D721Med (cell line): ENCODE measurements at regions not wholly inside any gene's neighbourhood (a gene's known extent, or its start where the extent isn't known, plus 50 kb on each side); places are given as distances from the start of the nearest gene placed in this dataset.

Experiments
- DNase-seq: peaks from one replicate; pipeline ENCODE4 v3.0.0; 2011; ENCODE audit warnings: low spot score; ENCODE audit not compliant: insufficient read length
- FAIRE-seq: peaks from 2 replicates; lab custom pipeline; 2011; peaks lifted over from hg19 to GRCh38; lab: Jason Lieb, UNC
- CTCF ChIP-seq: IDR thresholded peaks from 2 replicates; pipeline ENCODE4 v1.5.1; 2012; ENCODE audit warnings: mild to moderate bottlenecking, control low read depth; ENCODE audit not compliant: insufficient read depth; ENCODE audit errors: missing control alignments

- no peak for DNase-seq
- FAIRE-seq: no peak
- TF ChIP-seq CTCF: no peak
Measured at GRCh38 chr3:73933585-73933984, 308.8 kb upstream of the PDZRN3 start.

GRCh38 chr3:73927203-73927570 is 302.4 kb upstream of the PDZRN3 start:
- TF ChIP-seq CTCF: no peak
- no peak for FAIRE-seq
- no peak for DNase-seq

GRCh38 chr3:73926360-73927202 is 301.8 kb upstream of the PDZRN3 start:
- TF ChIP-seq CTCF: no peak
- DNase-seq (no peak), FAIRE-seq (no peak)

GRCh38 chr3:73925011-73925410 is 300.3 kb upstream of the PDZRN3 start:
- FAIRE-seq (no peak), DNase-seq (no peak)
- TF ChIP-seq CTCF: no peak

GRCh38 chr3:73924048-73924447 is 299.3 kb upstream of the PDZRN3 start:
- FAIRE-seq: no peak
- DNase-seq: no peak
- TF ChIP-seq CTCF: no peak

- DNase-seq: no peak
- no peak for TF ChIP-seq CTCF
- no peak for FAIRE-seq
Measured at GRCh38 chr3:73917643-73918042, 292.9 kb upstream of the PDZRN3 start.

- TF ChIP-seq CTCF: no peak
- FAIRE-seq: no peak
- no peak for DNase-seq
Measured at GRCh38 chr3:73915886-73916285, 291.1 kb upstream of the PDZRN3 start.
